Prostate gland (tissue), 2 donors: ENCODE measurements at regions not wholly inside any gene's neighbourhood (a gene's known extent, or its start where the extent isn't known, plus 50 kb on each side); places are given as distances from the start of the nearest gene placed in this dataset.

Experiments
- DNase-seq: peaks from one replicate; pipeline ENCODE4 v3.0.0-alpha.2; 2019; ENCODE audit warnings: low spot score
- H3K27ac ChIP-seq, 2 donors: fragments of 200-600 bp; sonication (generic); 2 replicates each; pipeline ENCODE4 v1.5.1; 2017 to 2019
- H3K27me3 ChIP-seq: fragments of 200-600 bp; sonication (generic); replicated peaks from 2 replicates; pipeline ENCODE4 v1.5.1; 2019; ENCODE audit not compliant: insufficient read depth
- H3K36me3 ChIP-seq, 2 donors: fragments of 200-600 bp; sonication (generic); 1 replicate in 1 of 2; 2 replicates in 1 of 2; pipeline versions ENCODE4 v1.5.1 to v1.8.1; 2017 to 2019
- H3K4me1 ChIP-seq: fragments of 200-600 bp; sonication (generic); replicated peaks from 2 replicates; pipeline ENCODE4 v1.5.1; 2019
- H3K4me3 ChIP-seq, 2 donors: fragments of 200-600 bp; sonication (generic); 2 replicates each; pipeline ENCODE4 v1.5.1; 2017 to 2019
- H3K9me3 ChIP-seq: fragments of 200-600 bp; sonication (generic); 2 replicates; pipeline ENCODE4 v1.5.1; 2017
- POLR2A ChIP-seq: fragments of 450-650 bp; IDR thresholded peaks from one replicate; pipeline ENCODE4 v1.6.1; 2016; ENCODE audit warnings: antibody characterized with exemption, mild to moderate bottlenecking
- POLR2AphosphoS5 ChIP-seq: sonication (generic); formaldehyde crosslinking; IDR thresholded peaks from one replicate; pipeline ENCODE4 v1.6.1; 2017; ENCODE audit warnings: antibody characterized with exemption
- WGBS: methylation state at CpG from one replicate; pipeline ENCODE4 v1.1.5; 2018; 5-methylcytosine and 5-hydroxymethylcytosine counted together
- intact Hi-C: fragments of 100-400 bp; cut with DNase I; formaldehyde crosslinking; loops from one replicate; pipeline ENCODE4 v1.14.2; 2022
- TF ChIP-seq, protein P1 (sequence below), 4 experiments: fragments of 200-600 bp in 2 of 4; fragments of 450-650 bp in 2 of 4; sonication (generic) in 2 of 4; IDR thresholded peaks; 1 replicate in 3 of 4; 2 replicates in 1 of 4; pipeline ENCODE4 v1.5.1; 2016 to 2019; ENCODE audit warnings: antibody characterized with exemption in 4 of 4, mild to moderate bottlenecking in 2 of 4, moderate library complexity in 2 of 4

DNA sequence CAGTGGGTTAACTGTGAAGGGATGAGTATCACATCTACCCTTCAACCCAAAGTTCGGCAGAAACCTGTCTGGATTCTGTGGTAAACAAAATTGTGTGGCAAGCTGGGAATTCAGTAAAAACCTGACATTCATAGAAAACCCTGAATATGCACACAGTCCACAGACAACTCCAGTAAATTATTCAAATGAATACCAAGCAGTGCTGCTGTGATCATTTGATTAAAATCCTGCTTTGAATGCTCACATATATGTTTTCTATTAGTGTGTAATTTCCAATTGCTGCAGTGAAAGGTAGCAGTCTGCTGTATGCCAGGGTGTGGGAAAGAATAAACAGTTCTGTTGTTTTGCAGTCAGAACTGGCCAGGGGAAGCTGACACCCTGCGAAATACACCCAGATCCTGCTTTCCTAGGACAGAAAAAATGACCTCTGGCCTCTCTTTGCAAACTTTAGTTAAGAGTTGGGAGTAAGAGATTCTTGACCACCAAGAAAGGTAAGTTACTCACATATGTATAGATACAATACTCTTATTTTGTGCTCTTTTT, 217.8 kb downstream of the FAM76B start:
- DNase-seq = no peak
- Histone ChIP-seq H3K4me3 (no peak overlapping the region), H3K27me3 (no peaks in the 10 kb centered on the region), H3K9me3 (no peaks in the 10 kb centered on the region), H3K27ac (no peak overlapping the region), H3K36me3 (no peaks in the 10 kb centered on the region), H3K4me1 (no peaks in the 10 kb centered on the region)
- intact Hi-C loops = no loop called here
- no peak for TF ChIP-seq POLR2AphosphoS5
- TF ChIP-seq, protein P1, sequence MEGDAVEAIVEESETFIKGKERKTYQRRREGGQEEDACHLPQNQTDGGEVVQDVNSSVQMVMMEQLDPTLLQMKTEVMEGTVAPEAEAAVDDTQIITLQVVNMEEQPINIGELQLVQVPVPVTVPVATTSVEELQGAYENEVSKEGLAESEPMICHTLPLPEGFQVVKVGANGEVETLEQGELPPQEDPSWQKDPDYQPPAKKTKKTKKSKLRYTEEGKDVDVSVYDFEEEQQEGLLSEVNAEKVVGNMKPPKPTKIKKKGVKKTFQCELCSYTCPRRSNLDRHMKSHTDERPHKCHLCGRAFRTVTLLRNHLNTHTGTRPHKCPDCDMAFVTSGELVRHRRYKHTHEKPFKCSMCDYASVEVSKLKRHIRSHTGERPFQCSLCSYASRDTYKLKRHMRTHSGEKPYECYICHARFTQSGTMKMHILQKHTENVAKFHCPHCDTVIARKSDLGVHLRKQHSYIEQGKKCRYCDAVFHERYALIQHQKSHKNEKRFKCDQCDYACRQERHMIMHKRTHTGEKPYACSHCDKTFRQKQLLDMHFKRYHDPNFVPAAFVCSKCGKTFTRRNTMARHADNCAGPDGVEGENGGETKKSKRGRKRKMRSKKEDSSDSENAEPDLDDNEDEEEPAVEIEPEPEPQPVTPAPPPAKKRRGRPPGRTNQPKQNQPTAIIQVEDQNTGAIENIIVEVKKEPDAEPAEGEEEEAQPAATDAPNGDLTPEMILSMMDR (IDR thresholded peaks at IDR 0.05) = no peak
- 92% methylated on average over 2 of the region's 2 CpGs for WGBS

DNA sequence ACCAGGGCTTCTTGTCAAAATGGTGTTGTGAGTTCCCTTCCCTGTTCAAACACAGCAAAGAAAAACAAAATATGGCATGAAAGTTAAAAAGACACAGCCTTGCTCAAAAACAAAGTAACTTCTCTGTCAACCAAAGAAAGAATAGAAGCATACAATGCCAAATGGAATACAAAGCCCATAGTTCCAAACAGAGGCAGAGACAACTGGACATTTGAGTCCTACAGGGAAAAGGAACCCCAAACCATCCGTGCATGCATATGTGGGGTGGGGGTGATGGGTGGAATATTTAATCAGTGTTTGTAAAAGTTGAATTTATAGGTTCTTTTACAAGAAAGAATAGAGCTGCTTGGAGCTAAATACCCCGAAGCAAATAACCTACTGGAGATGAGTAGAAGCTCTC, 218.7 kb downstream of the FAM76B start:
- no peak overlapping the region for H3K4me3 ChIP-seq
- DNase-seq = no peak
- no peaks in the 10 kb centered on the region for H3K36me3 ChIP-seq
- intact Hi-C loops = no loop called here
- no peaks in the 10 kb centered on the region for H3K27me3 ChIP-seq
- no peak overlapping the region for H3K27ac ChIP-seq
- TF ChIP-seq POLR2AphosphoS5 (no peak), POLR2A (no peak)
- TF ChIP-seq, protein P1 (IDR thresholded peaks at IDR 0.05) = no peak
- H3K4me1 ChIP-seq = no peaks in the 10 kb centered on the region
- no peaks in the 10 kb centered on the region for H3K9me3 ChIP-seq
- WGBS = 46% methylated on average over 2 of the region's 2 CpGs

DNA sequence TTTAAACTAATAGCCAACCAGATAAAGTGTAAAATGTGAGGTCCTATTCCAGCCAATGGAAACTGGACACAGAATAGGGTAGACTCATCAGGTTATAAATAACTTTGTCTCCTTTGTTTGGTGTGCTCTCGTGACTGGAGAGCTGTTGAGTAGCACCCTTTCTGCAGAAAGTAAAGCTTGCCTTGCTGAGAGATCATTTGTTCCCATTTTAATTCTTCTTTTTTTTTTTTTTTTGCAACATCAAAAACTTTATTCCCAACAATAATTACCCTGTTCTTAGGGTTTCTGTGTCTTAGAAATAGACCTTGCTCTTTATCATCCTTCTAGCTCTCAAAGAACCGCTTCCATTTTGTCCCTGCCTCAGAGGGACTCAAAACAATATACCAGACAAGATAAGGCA, 220.4 kb downstream of the FAM76B start:
- Histone ChIP-seq H3K4me1 (no peaks in the 10 kb centered on the region), H3K36me3 (no peaks in the 10 kb centered on the region), H3K9me3 (no peaks in the 10 kb centered on the region), H3K27ac (no peak overlapping the region), H3K27me3 (no peaks in the 10 kb centered on the region), H3K4me3 (no peak overlapping the region)
- intact Hi-C loops = loop anchor here (10.0 kb wide), 1 partner anchor 136 kb away; no protein-coding TSS in a partner anchor
- TF ChIP-seq POLR2AphosphoS5 (no peak), POLR2A (no peak)
- TF ChIP-seq, protein P1 (IDR thresholded peaks at IDR 0.05) = no peak
- 97% methylated on average over 2 of the region's 2 CpGs for WGBS
- DNase-seq = no peak

DNA sequence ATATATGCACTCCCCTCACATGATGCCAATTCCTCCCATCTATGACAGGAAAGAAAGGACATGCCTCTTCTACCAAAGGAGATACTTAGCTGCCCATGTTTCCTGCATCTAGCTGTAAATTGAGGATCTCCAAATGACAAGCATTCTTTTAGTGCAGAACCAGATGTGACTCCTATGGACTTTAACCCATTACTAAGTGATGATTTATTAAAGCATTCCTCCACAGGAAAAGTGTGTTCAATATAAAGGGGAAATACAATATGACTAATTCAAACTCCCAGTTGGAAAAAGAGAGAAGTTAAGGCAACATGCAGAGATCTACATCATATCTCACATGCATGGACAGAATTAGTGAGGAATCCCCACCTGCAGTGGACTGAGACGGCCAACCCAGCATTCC, 221.3 kb downstream of the FAM76B start:
- 100% methylated on average over 1 of the region's 1 CpG for whole genome bisulfite sequencing
- Histone ChIP-seq H3K27me3 (no peaks in the 10 kb centered on the region), H3K36me3 (no peaks in the 10 kb centered on the region), H3K4me3 (no peak overlapping the region), H3K9me3 (no peaks in the 10 kb centered on the region), H3K27ac (no peak overlapping the region), H3K4me1 (no peaks in the 10 kb centered on the region)
- intact Hi-C loops = loop anchor here (10.0 kb wide), 1 partner anchor 137 kb away; no protein-coding TSS in a partner anchor
- TF ChIP-seq, protein P1 (IDR thresholded peaks at IDR 0.05) = no peak
- no peak for TF ChIP-seq POLR2A
- TF ChIP-seq POLR2AphosphoS5 = no peak
- DNase-seq = no peak

DNA sequence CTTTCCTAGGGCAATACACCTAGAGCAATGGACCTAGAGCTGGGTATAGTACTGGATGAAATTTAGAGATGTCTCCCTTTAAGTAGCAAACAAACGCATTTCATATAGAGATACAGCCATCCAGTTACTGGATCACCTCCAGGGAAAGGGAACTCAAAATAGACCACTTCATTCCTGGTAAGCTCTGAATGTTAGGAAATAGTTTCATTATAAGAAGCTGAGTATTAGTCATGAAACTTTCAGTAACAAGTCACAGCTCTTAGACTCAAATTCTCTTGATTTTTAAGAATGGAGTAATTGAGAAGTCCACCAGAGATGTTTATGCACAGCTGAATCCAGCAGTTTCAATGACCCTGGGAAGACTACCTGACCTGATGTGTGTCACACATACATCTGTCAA, 221.9 kb downstream of the FAM76B start:
- TF ChIP-seq POLR2AphosphoS5 = no peak
- TF ChIP-seq POLR2A = no peak
- TF ChIP-seq, protein P1 (IDR thresholded peaks at IDR 0.05) = no peak
- Histone ChIP-seq H3K27me3 (no peaks in the 10 kb centered on the region), H3K36me3 (no peaks in the 10 kb centered on the region), H3K4me3 (no peak overlapping the region), H3K9me3 (no peaks in the 10 kb centered on the region), H3K4me1 (no peaks in the 10 kb centered on the region), H3K27ac (no peak overlapping the region)
- intact Hi-C loops = loop anchor here (10.0 kb wide), 1 partner anchor 137 kb away; no protein-coding TSS in a partner anchor
- DNase-seq = no peak
- 93% methylated on average over 1 of the region's 1 CpG for WGBS
